ENCODE measurements at regions not wholly inside any gene's neighbourhood (a gene's known extent, or its start where the extent isn't known, plus 50 kb on each side); places are given as distances from the start of the nearest gene placed in this dataset.
A peak's percentile ranks its signal among the peaks of the same experiment; 100 is the strongest.

- 47% methylated on average over 2 of the region's 4 CpGs for WGBS (ENCODE audit: insufficient coverage)
- peak overlapping the region; percentile 31 for H3K27ac ChIP-seq (ENCODE audit: low read length)
- DNase-seq = peak; percentile 88
Measured at GRCh38 chr2:65498396-65498795, 66.0 kb upstream of the SPRED2 start.

GRCh38 chr2:65495251-65495877 lies 63.0 kb upstream of the SPRED2 start:
- Histone ChIP-seq H3K9me3 (replicated peaks; ENCODE audit: control insufficient read depth, low read depth, low read length) (no peaks in the 10 kb centered on the region), H3K27me3 (ENCODE audit: control insufficient read depth, insufficient read depth, low read length) (no peaks in the 10 kb centered on the region), H3K36me3 (ENCODE audit: control insufficient read depth, insufficient read depth, low read length) (no peaks in the 10 kb centered on the region), H3K4me3 (ENCODE audit: low read length) (no peak overlapping the region), H3K27ac (ENCODE audit: low read length) (peak overlapping the region; percentile 15), H3K4me1 (ENCODE audit: control insufficient read depth, insufficient read depth, low read length) (peaks cover 3% of the 10 kb centered on the region)
- WGBS (ENCODE audit: insufficient coverage) = no CpG with 5 or more reads among the region's 4 CpGs
- DNase-seq = peak; percentile 89

More at GRCh38 chr2:65498396-65498795, 66.0 kb upstream of the SPRED2 start:
- Histone ChIP-seq H3K4me3 (ENCODE audit: low read length) (no peak overlapping the region), H3K27me3 (ENCODE audit: control insufficient read depth, insufficient read depth, low read length) (no peaks in the 10 kb centered on the region), H3K9me3 (replicated peaks; ENCODE audit: control insufficient read depth, low read depth, low read length) (no peaks in the 10 kb centered on the region), H3K36me3 (ENCODE audit: control insufficient read depth, insufficient read depth, low read length) (no peaks in the 10 kb centered on the region), H3K4me1 (ENCODE audit: control insufficient read depth, insufficient read depth, low read length) (peaks cover 3% of the 10 kb centered on the region)

GRCh38 chr2:65494078-65494477 lies 61.7 kb upstream of the SPRED2 start:
- no CpG with 5 or more reads among the region's 3 CpGs for WGBS (ENCODE audit: insufficient coverage)
- no peak for DNase-seq

GRCh38 chr2:65491381-65491905 lies 59.0 kb upstream of the SPRED2 start:
- no peak for DNase-seq
- 70% methylated on average over 3 of the region's 7 CpGs for WGBS (ENCODE audit: insufficient coverage)
- Histone ChIP-seq H3K4me3 (ENCODE audit: low read length) (no peak overlapping the region), H3K27ac (ENCODE audit: low read length) (no peak overlapping the region), H3K4me1 (ENCODE audit: control insufficient read depth, insufficient read depth, low read length) (peaks cover 8% of the 10 kb centered on the region), H3K9me3 (replicated peaks; ENCODE audit: control insufficient read depth, low read depth, low read length) (no peaks in the 10 kb centered on the region), H3K36me3 (ENCODE audit: control insufficient read depth, insufficient read depth, low read length) (no peaks in the 10 kb centered on the region), H3K27me3 (ENCODE audit: control insufficient read depth, insufficient read depth, low read length) (no peaks in the 10 kb centered on the region)

More at GRCh38 chr2:65494078-65494477, 61.7 kb upstream of the SPRED2 start:
- Histone ChIP-seq H3K4me3 (ENCODE audit: low read length) (no peak overlapping the region), H3K4me1 (ENCODE audit: control insufficient read depth, insufficient read depth, low read length) (peaks cover 7% of the 10 kb centered on the region), H3K36me3 (ENCODE audit: control insufficient read depth, insufficient read depth, low read length) (no peaks in the 10 kb centered on the region), H3K27me3 (ENCODE audit: control insufficient read depth, insufficient read depth, low read length) (no peaks in the 10 kb centered on the region), H3K9me3 (replicated peaks; ENCODE audit: control insufficient read depth, low read depth, low read length) (no peaks in the 10 kb centered on the region), H3K27ac (ENCODE audit: low read length) (no peak overlapping the region)

GRCh38 chr2:65490222-65490621 lies 57.8 kb upstream of the SPRED2 start:
- Histone ChIP-seq H3K4me1 (ENCODE audit: control insufficient read depth, insufficient read depth, low read length) (peaks cover 5% of the 10 kb centered on the region), H3K9me3 (replicated peaks; ENCODE audit: control insufficient read depth, low read depth, low read length) (no peaks in the 10 kb centered on the region), H3K36me3 (ENCODE audit: control insufficient read depth, insufficient read depth, low read length) (no peaks in the 10 kb centered on the region), H3K27me3 (ENCODE audit: control insufficient read depth, insufficient read depth, low read length) (no peaks in the 10 kb centered on the region), H3K4me3 (ENCODE audit: low read length) (no peak overlapping the region), H3K27ac (ENCODE audit: low read length) (no peak overlapping the region)
- WGBS (ENCODE audit: insufficient coverage) = no CpG with 5 or more reads among the region's 3 CpGs
- DNase-seq = no peak

GRCh38 chr2:65489269-65489668 lies 56.9 kb upstream of the SPRED2 start:
- WGBS (ENCODE audit: insufficient coverage) = 29% methylated on average over 2 of the region's 5 CpGs

GRCh38 chr2:65488527-65488926 lies 56.1 kb upstream of the SPRED2 start:
- no peak overlapping the region for H3K27ac ChIP-seq (ENCODE audit: low read length)
- no peaks in the 10 kb centered on the region for H3K36me3 ChIP-seq (ENCODE audit: control insufficient read depth, insufficient read depth, low read length)
- H3K4me3 ChIP-seq (ENCODE audit: low read length) = no peak overlapping the region
- no peaks in the 10 kb centered on the region for H3K9me3 ChIP-seq (replicated peaks; ENCODE audit: control insufficient read depth, low read depth, low read length)
- WGBS (ENCODE audit: insufficient coverage) = 78% methylated on average over 3 of the region's 3 CpGs
- DNase-seq = no peak
- H3K4me1 ChIP-seq (ENCODE audit: control insufficient read depth, insufficient read depth, low read length) = peaks cover 5% of the 10 kb centered on the region
- H3K27me3 ChIP-seq (ENCODE audit: control insufficient read depth, insufficient read depth, low read length) = no peaks in the 10 kb centered on the region

More at GRCh38 chr2:65489269-65489668, 56.9 kb upstream of the SPRED2 start:
- Histone ChIP-seq H3K4me3 (ENCODE audit: low read length) (no peak overlapping the region), H3K9me3 (replicated peaks; ENCODE audit: control insufficient read depth, low read depth, low read length) (no peaks in the 10 kb centered on the region), H3K4me1 (ENCODE audit: control insufficient read depth, insufficient read depth, low read length) (peaks cover 5% of the 10 kb centered on the region), H3K27ac (ENCODE audit: low read length) (no peak overlapping the region), H3K27me3 (ENCODE audit: control insufficient read depth, insufficient read depth, low read length) (no peaks in the 10 kb centered on the region), H3K36me3 (ENCODE audit: control insufficient read depth, insufficient read depth, low read length) (no peaks in the 10 kb centered on the region)
- no peak for DNase-seq

GRCh38 chr2:65487404-65487803 lies 55.0 kb upstream of the SPRED2 start:
- Histone ChIP-seq H3K4me3 (ENCODE audit: low read length) (no peak overlapping the region), H3K27ac (ENCODE audit: low read length) (no peak overlapping the region), H3K9me3 (replicated peaks; ENCODE audit: control insufficient read depth, low read depth, low read length) (no peaks in the 10 kb centered on the region), H3K36me3 (ENCODE audit: control insufficient read depth, insufficient read depth, low read length) (no peaks in the 10 kb centered on the region), H3K4me1 (ENCODE audit: control insufficient read depth, insufficient read depth, low read length) (peaks cover 5% of the 10 kb centered on the region), H3K27me3 (ENCODE audit: control insufficient read depth, insufficient read depth, low read length) (no peaks in the 10 kb centered on the region)
- 100% methylated on average over 1 of the region's 5 CpGs for WGBS (ENCODE audit: insufficient coverage)
- DNase-seq = no peak

- H3K36me3 ChIP-seq (ENCODE audit: control insufficient read depth, insufficient read depth, low read length) = no peaks in the 10 kb centered on the region
- no peaks in the 10 kb centered on the region for H3K9me3 ChIP-seq (replicated peaks; ENCODE audit: control insufficient read depth, low read depth, low read length)
- H3K27ac ChIP-seq (ENCODE audit: low read length) = no peak overlapping the region
- H3K4me3 ChIP-seq (ENCODE audit: low read length) = no peak overlapping the region
- WGBS (ENCODE audit: insufficient coverage) = 100% methylated on average over 1 of the region's 4 CpGs
- DNase-seq = no peak
- H3K4me1 ChIP-seq (ENCODE audit: control insufficient read depth, insufficient read depth, low read length) = peaks cover 5% of the 10 kb centered on the region
- H3K27me3 ChIP-seq (ENCODE audit: control insufficient read depth, insufficient read depth, low read length) = no peaks in the 10 kb centered on the region
Measured at GRCh38 chr2:65486802-65487201, 54.4 kb upstream of the SPRED2 start.

GRCh38 chr2:65486282-65486681 lies 53.9 kb upstream of the SPRED2 start:
- peaks cover 5% of the 10 kb centered on the region for H3K4me1 ChIP-seq (ENCODE audit: control insufficient read depth, insufficient read depth, low read length)
- no peak overlapping the region for H3K27ac ChIP-seq (ENCODE audit: low read length)
- no peaks in the 10 kb centered on the region for H3K36me3 ChIP-seq (ENCODE audit: control insufficient read depth, insufficient read depth, low read length)
- H3K4me3 ChIP-seq (ENCODE audit: low read length) = no peak overlapping the region
- H3K9me3 ChIP-seq (replicated peaks; ENCODE audit: control insufficient read depth, low read depth, low read length) = no peaks in the 10 kb centered on the region
- DNase-seq = no peak
- no CpG with 5 or more reads among the region's 2 CpGs for WGBS (ENCODE audit: insufficient coverage)
- no peaks in the 10 kb centered on the region for H3K27me3 ChIP-seq (ENCODE audit: control insufficient read depth, insufficient read depth, low read length)

Data from muscle of leg (tissue), 3 donors.